ENCODE measurements at regions not wholly inside any gene's neighbourhood (a gene's known extent, or its start where the extent isn't known, plus 50 kb on each side); places are given as distances from the start of the nearest gene placed in this dataset.

GRCh38 chr1:222263791-222264190, 284.1 kb downstream of the HHIPL2 start:
- Histone ChIP-seq H3K27me3 (ENCODE audit: insufficient read depth, low read depth, low read length) (no peaks in the 10 kb centered on the region), H3K9me2 (ENCODE audit: insufficient read depth, low read length) (no peaks in the 10 kb centered on the region), H3K9ac (ENCODE audit: low read length) (no peak overlapping the region), H3K4me2 (ENCODE audit: low read length) (no peak overlapping the region), H3K79me2 (replicated peaks; ENCODE audit: insufficient read depth, low read length) (no peaks in the 10 kb centered on the region), H3K4me3 (ENCODE audit: low read length) (no peak overlapping the region), H4K20me1 (ENCODE audit: insufficient read depth) (no peaks in the 10 kb centered on the region), H3F3A (ENCODE audit: insufficient read depth, low read length, poor library complexity, severe bottlenecking) (no peaks in the 10 kb centered on the region), H3K36me3 (ENCODE audit: insufficient read depth, low read length) (no peaks in the 10 kb centered on the region), H2AFZ (ENCODE audit: low read depth, low read length) (no peak overlapping the region), H3K27ac (ENCODE audit: low read length) (no peak overlapping the region), H3K9me3 (ENCODE audit: low read length) (no peaks in the 10 kb centered on the region)
- TF ChIP-seq EP300 (conservative IDR thresholded peaks at IDR 0.05; ENCODE audit: poor library complexity, severe bottlenecking) (no peak), RAD21 (conservative IDR thresholded peaks at IDR 0.05) (no peak), SMC3 (conservative IDR thresholded peaks at IDR 0.05; ENCODE audit: poor library complexity) (no peak), REST (IDR thresholded peaks at IDR 0.05; ENCODE audit: borderline replicate concordance) (no peak), POLR2AphosphoS5 (IDR thresholded peaks at IDR 0.05) (no peak), CTCF (IDR thresholded peaks at IDR 0.05; ENCODE audit: poor library complexity, severe bottlenecking) (no peak), MXI1 (conservative IDR thresholded peaks at IDR 0.05; ENCODE audit: poor library complexity, severe bottlenecking) (no peak), TAF1 (IDR thresholded peaks at IDR 0.05; ENCODE audit: low read depth) (no peak), EZH2 (IDR thresholded peaks at IDR 0.05; ENCODE audit: borderline replicate concordance, insufficient read depth, low read length, poor library complexity, severe bottlenecking) (no peak)

- no peak overlapping the region for H3K4me3 ChIP-seq (ENCODE audit: low read length)
Observed at GRCh38 chr1:222257027-222257426, 290.9 kb downstream of the HHIPL2 start.

More at GRCh38 chr1:222257027-222257426, 290.9 kb downstream of the HHIPL2 start:
- TF ChIP-seq EZH2 (IDR thresholded peaks at IDR 0.05; ENCODE audit: borderline replicate concordance, insufficient read depth, low read length, poor library complexity, severe bottlenecking) (no peak), REST (IDR thresholded peaks at IDR 0.05; ENCODE audit: borderline replicate concordance) (no peak), TAF1 (IDR thresholded peaks at IDR 0.05; ENCODE audit: low read depth) (no peak), POLR2AphosphoS5 (IDR thresholded peaks at IDR 0.05) (no peak), RAD21 (conservative IDR thresholded peaks at IDR 0.05) (no peak), EP300 (conservative IDR thresholded peaks at IDR 0.05; ENCODE audit: poor library complexity, severe bottlenecking) (no peak), MXI1 (conservative IDR thresholded peaks at IDR 0.05; ENCODE audit: poor library complexity, severe bottlenecking) (no peak), SMC3 (conservative IDR thresholded peaks at IDR 0.05; ENCODE audit: poor library complexity) (no peak), CTCF (IDR thresholded peaks at IDR 0.05; ENCODE audit: poor library complexity, severe bottlenecking) (no peak)
- H3K9ac ChIP-seq (ENCODE audit: low read length): no peak overlapping the region
- H3K36me3 ChIP-seq (ENCODE audit: insufficient read depth, low read length): no peaks in the 10 kb centered on the region
- no peak overlapping the region for H2AFZ ChIP-seq (ENCODE audit: low read depth, low read length)
- no peaks in the 10 kb centered on the region for H3K9me3 ChIP-seq (ENCODE audit: low read length)
- no peaks in the 10 kb centered on the region for H3K9me2 ChIP-seq (ENCODE audit: insufficient read depth, low read length)
- H3F3A ChIP-seq (ENCODE audit: insufficient read depth, low read length, poor library complexity, severe bottlenecking): no peaks in the 10 kb centered on the region
- H3K27me3 ChIP-seq (ENCODE audit: insufficient read depth, low read depth, low read length): no peaks in the 10 kb centered on the region
- H3K27ac ChIP-seq (ENCODE audit: low read length): no peak overlapping the region
- no peaks in the 10 kb centered on the region for H3K79me2 ChIP-seq (replicated peaks; ENCODE audit: insufficient read depth, low read length)
- no peaks in the 10 kb centered on the region for H4K20me1 ChIP-seq (ENCODE audit: insufficient read depth)
- H3K4me2 ChIP-seq (ENCODE audit: low read length): no peak overlapping the region

Measured in neural cell (in vitro differentiated cells).